A549 (cell line): ENCODE measurements at regions not wholly inside any gene's neighbourhood (a gene's known extent, or its start where the extent isn't known, plus 50 kb on each side); places are given as distances from the start of the nearest gene placed in this dataset.

Source experiments
- ATAC-seq, 2 experiments: fragments of 200-7000 bp in 1 of 2; fragments of >200 bp in 1 of 2; cut with Nextera tagmentation in 1 of 2; cut with Tn5 transposase in 1 of 2; 3 replicates each; pipeline versions ENCODE4 v1.8.0 to v1.9.1; 2018 to 2020; ENCODE audit warnings: mild to moderate bottlenecking in 1 of 2, moderate library complexity in 1 of 2
- CTCF ChIA-PET: fragments of 300-600 bp; sonication (Branson Sonifier 250); formaldehyde crosslinking; extraction: SDS; loops from one replicate; lab custom pipeline; 2021; ENCODE audit warnings: antibody characterized with exemption, inconsistent platforms; lab: Yijun Ruan, JAX
- POLR2A ChIA-PET: fragments of 350-600 bp; formaldehyde crosslinking; extraction: SDS; loops from one replicate; lab custom pipeline; 2021; ENCODE audit warnings: antibody characterized with exemption, inconsistent platforms; lab: Yijun Ruan, JAX
- DNase-seq, 2 experiments: peaks; one replicate each; pipeline versions ENCODE4 v3.0.0 to v3.0.0-alpha.2; 2011 to 2016; ENCODE audit warnings: low read depth in 1 of 2, low spot score in 1 of 2
- FAIRE-seq: peaks from 2 replicates; lab custom pipeline; 2011; peaks lifted over from hg19 to GRCh38; lab: Jason Lieb, UNC
- H3K27ac ChIP-seq, 2 experiments: fragments of >200 bp; sonication (Bioruptor Twin); formaldehyde crosslinking; 3 replicates each; pipeline ENCODE4 v1.5.1; 2016 to 2017
- H3K4me1 ChIP-seq: fragments of >200 bp; sonication (Bioruptor Twin); formaldehyde crosslinking; 3 replicates; pipeline ENCODE4 v1.6.1; 2016
- H3K4me2 ChIP-seq: fragments of >200 bp; sonication (Bioruptor Twin); formaldehyde crosslinking; 3 replicates; pipeline ENCODE4 v1.6.1; 2016
- H3K4me3 ChIP-seq: fragments of >200 bp; sonication (Bioruptor Twin); formaldehyde crosslinking; 3 replicates; pipeline ENCODE4 v1.5.1; 2016
- H3K9me3 ChIP-seq: fragments of >200 bp; sonication (Bioruptor Twin); formaldehyde crosslinking; 3 replicates; pipeline ENCODE4 v1.6.1; 2016
- CBX2 ChIP-seq: fragments of 200-600 bp; sonication (generic); IDR thresholded peaks from 2 replicates; pipeline ENCODE4 v1.6.1; 2016; ENCODE audit warnings: low read depth, mild to moderate bottlenecking, borderline replicate concordance
- CBX8 ChIP-seq: fragments of 200-600 bp; sonication (generic); IDR thresholded peaks from 2 replicates; pipeline ENCODE4 v1.6.1; 2016
- CEBPB ChIP-seq, 2 experiments: fragments of >200 bp in 1 of 2; sonication (Bioruptor Twin) in 1 of 2; formaldehyde crosslinking in 1 of 2; IDR thresholded peaks; 2 replicates each; pipeline ENCODE4 v1.6.1; 2012 to 2016
- EHMT2 ChIP-seq: fragments of 200-600 bp; sonication (generic); IDR thresholded peaks from 2 replicates; pipeline ENCODE4 v1.6.1; 2016; ENCODE audit warnings: antibody characterized with exemption, low read depth, mild to moderate bottlenecking, moderate library complexity
- EP300 ChIP-seq, 2 experiments: fragments of >200 bp; sonication (Bioruptor Twin); formaldehyde crosslinking; IDR thresholded peaks; 2 replicates in 1 of 2; 3 replicates in 1 of 2; pipeline ENCODE4 v1.6.1; 2016 to 2017
- GATA3 ChIP-seq: IDR thresholded peaks from 2 replicates; pipeline ENCODE4 v1.6.1; 2012; ENCODE audit warnings: borderline replicate concordance
- HOXA7 ChIP-seq: fragments of 250-450 bp; sonication (Bioruptor Pico); IDR thresholded peaks from 2 replicates; pipeline ENCODE4 v1.5.0; 2020; ENCODE audit warnings: mild to moderate bottlenecking, moderate library complexity
- HOXB13 ChIP-seq: fragments of 250-450 bp; sonication (Bioruptor Pico); IDR thresholded peaks from 2 replicates; pipeline ENCODE4 v1.5.0; 2020; ENCODE audit warnings: low read depth, mild to moderate bottlenecking, moderate library complexity
- HOXB5 ChIP-seq: fragments of 250-450 bp; sonication (Bioruptor Pico); IDR thresholded peaks from 2 replicates; pipeline ENCODE4 v1.5.0; 2020; ENCODE audit warnings: mild to moderate bottlenecking, moderate library complexity
- JUN ChIP-seq, 2 experiments: fragments of >200 bp; sonication (Bioruptor Twin); formaldehyde crosslinking; IDR thresholded peaks; 2 replicates in 1 of 2; 3 replicates in 1 of 2; pipeline ENCODE4 v1.6.1; 2016 to 2017
- NPAS2 ChIP-seq: fragments of 250-450 bp; sonication (Bioruptor Pico); IDR thresholded peaks from 2 replicates; pipeline ENCODE4 v1.8.0; 2022; ENCODE audit warnings: mild to moderate bottlenecking, moderate library complexity, borderline replicate concordance
- PHF8 ChIP-seq: fragments of 200-600 bp; sonication (generic); IDR thresholded peaks from 2 replicates; pipeline ENCODE4 v1.6.1; 2016; ENCODE audit warnings: low read depth, mild to moderate bottlenecking, antibody characterized with exemption, moderate library complexity, borderline replicate concordance
- POLR2A ChIP-seq: IDR thresholded peaks from 2 replicates; pipeline ENCODE4 v1.6.1; 2012; ENCODE audit warnings: mild to moderate bottlenecking, low read length
- RAD21 ChIP-seq, 2 experiments: fragments of >200 bp in 1 of 2; sonication (Bioruptor Twin) in 1 of 2; formaldehyde crosslinking in 1 of 2; IDR thresholded peaks in 1 of 2; conservative IDR thresholded peaks in 1 of 2; 2 replicates in 1 of 2; 3 replicates in 1 of 2; pipeline ENCODE4 v1.6.1; 2012 to 2018; ENCODE audit warnings: inconsistent platforms in 1 of 2
- SREBF2 ChIP-seq: fragments of 450-650 bp; IDR thresholded peaks from 2 replicates; pipeline ENCODE4 v1.6.1; 2014; ENCODE audit warnings: mild to moderate bottlenecking, moderate library complexity
- TFCP2L1 ChIP-seq: fragments of 250-450 bp; sonication (Bioruptor Pico); IDR thresholded peaks from 2 replicates; pipeline ENCODE4 v1.5.0; 2021; ENCODE audit warnings: mild to moderate bottlenecking
- ZSCAN20 ChIP-seq: fragments of 250-450 bp; sonication (Bioruptor Pico); IDR thresholded peaks from 2 replicates; pipeline ENCODE4 v1.8.0; 2022; ENCODE audit warnings: mild to moderate bottlenecking, moderate library complexity
- WGBS: methylation state at CpG from one replicate; pipeline ENCODE4 v1.1.6; 2017; ENCODE audit errors: missing lambda C conversion rate; 5-methylcytosine and 5-hydroxymethylcytosine counted together
- TF ChIP-seq, protein P1 (sequence below): fragments of 450-650 bp; IDR thresholded peaks from 2 replicates; pipeline ENCODE4 v1.6.1; 2014; ENCODE audit warnings: antibody characterized with exemption
- TF ChIP-seq, protein P2 (sequence below): fragments of 250-450 bp; sonication (Bioruptor Pico); IDR thresholded peaks from 2 replicates; pipeline ENCODE4 v1.5.0; 2021; ENCODE audit warnings: mild to moderate bottlenecking, moderate library complexity, borderline replicate concordance

DNA sequence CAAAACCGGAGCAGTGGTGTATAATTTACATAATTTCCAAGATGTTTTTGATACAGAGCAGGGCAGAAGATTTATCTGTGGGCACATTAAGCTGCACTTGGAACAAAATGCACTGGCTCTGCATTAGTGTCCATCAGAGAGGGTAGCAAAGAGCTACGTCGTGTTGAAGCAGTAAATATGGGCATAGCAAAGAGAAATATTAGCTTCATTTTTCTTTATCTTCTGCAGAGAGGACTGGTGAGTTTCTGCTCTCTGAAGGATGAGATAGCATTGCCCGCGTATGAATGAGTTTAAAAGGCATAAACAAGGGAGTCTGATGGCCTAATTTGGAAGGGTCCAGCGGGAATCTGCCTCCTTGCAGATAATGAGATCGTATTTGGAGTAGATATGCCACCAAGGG, 227.8 kb upstream of the CDH11 start:
- H3K4me1 ChIP-seq = no peaks in the 10 kb centered on the region
- no peak overlapping the region for H3K4me3 ChIP-seq
- TF ChIP-seq PHF8 = no peak
- TF ChIP-seq, all 56 proteins: peak for 0
- CTCF ChIA-PET = interaction anchor here (0.7 kb wide), 1 partner anchor 204 kb away, joined by 3 read pairs; no protein-coding TSS in a partner anchor
- Histone ChIP-seq H3K9me3 (no peaks in the 10 kb centered on the region; the same call in 1 of the 3 replicates), H3K4me2 (no peak overlapping the region), H3K27ac (no peak overlapping the region)
- DNase-seq = no peak
- under 1% methylated on average over 7 of the region's 7 CpGs for WGBS
- no peak for ATAC-seq
- POLR2A ChIA-PET = no interaction called here
- no peak for FAIRE-seq

DNA sequence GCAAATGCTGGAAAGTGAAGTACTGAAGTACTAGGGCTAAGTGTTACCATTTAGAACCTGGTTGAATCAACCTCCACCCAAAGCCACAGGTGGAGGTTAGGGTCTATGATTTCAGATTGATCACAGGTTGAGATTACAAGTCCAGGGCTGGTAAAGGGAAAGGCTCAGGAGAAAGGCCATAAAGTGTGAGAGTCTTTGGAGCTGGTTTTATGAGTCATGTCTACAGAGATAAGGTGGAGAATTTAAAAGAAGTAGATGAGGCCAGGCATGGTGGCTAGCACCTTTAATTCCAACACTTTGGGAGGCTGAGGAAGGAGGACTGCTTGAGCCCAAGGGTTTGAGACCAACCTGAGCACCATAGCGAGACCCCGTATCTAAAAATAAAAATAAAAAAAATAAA, 221.7 kb upstream of the CDH11 start:
- Histone ChIP-seq H3K9me3 (no peaks in the 10 kb centered on the region), H3K4me3 (no peak overlapping the region), H3K27ac (no peak overlapping the region), H3K4me2 (no peak overlapping the region), H3K4me1 (no peaks in the 10 kb centered on the region)
- 15% methylated on average over 2 of the region's 2 CpGs for WGBS
- TF ChIP-seq NPAS2 (CRISPR knock-in tag) (no peak), POLR2A (no peak), CBX8 (no peak), HOXB5 (CRISPR knock-in tag) (no peak), EHMT2 (no peak)
- DNase-seq (no peak), ATAC-seq (no peak), FAIRE-seq (no peak)
- ChIA-PET POLR2A (no interaction called here), CTCF (no interaction called here)

DNA sequence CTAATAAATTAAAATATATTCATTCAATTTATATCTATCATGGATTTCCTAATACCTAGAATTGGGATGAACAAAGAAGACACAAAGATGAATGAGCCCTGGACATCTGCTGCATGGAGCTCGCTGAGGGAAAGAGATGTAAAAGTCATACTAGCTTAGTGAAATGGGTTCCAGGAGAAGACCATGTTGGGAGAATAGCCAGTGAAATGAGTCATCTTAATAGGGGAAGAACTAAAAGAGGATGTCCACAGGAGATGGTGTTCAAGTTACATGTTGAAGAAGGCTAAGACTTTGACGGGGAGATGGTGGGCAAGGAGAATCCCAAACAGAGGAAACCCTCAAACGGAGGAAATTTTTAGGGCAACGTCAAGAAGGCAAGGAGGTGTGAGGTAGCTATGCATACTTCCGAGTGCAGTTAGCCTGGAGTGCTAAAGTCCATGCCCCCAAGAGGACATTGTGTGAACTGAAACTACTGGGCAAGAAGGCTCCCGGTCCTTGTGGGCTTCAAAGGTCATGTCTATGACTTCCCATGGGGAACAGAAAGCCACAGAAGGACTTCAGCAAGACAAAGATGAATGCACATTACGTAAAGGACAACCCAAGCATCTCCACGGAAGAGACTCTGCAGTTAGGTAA, 220.5 kb upstream of the CDH11 start:
- no peak for TF ChIP-seq CEBPB (IDR thresholded peaks at IDR 0.05)
- no peak for TF ChIP-seq NPAS2 (CRISPR knock-in tag)
- no peak for TF ChIP-seq TFCP2L1
- no peak for TF ChIP-seq PHF8
- TF ChIP-seq CBX2 = no peak
- no peak for TF ChIP-seq SREBF2
- TF ChIP-seq RAD21 (conservative IDR thresholded peaks at IDR 0.05 in 1 of 2, IDR thresholded peaks at IDR 0.05 in 1 of 2) = no peak
- TF ChIP-seq HOXA7 (CRISPR knock-in tag) = no peak
- TF ChIP-seq GATA3 = no peak
- no peak for TF ChIP-seq EP300 (IDR thresholded peaks at IDR 0.05)
- TF ChIP-seq, protein P1, sequence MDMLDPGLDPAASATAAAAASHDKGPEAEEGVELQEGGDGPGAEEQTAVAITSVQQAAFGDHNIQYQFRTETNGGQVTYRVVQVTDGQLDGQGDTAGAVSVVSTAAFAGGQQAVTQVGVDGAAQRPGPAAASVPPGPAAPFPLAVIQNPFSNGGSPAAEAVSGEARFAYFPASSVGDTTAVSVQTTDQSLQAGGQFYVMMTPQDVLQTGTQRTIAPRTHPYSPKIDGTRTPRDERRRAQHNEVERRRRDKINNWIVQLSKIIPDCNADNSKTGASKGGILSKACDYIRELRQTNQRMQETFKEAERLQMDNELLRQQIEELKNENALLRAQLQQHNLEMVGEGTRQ = no peak
- no peak for TF ChIP-seq HOXB13 (CRISPR knock-in tag)
- TF ChIP-seq JUN (IDR thresholded peaks at IDR 0.05) = no peak
- TF ChIP-seq, protein P2, sequence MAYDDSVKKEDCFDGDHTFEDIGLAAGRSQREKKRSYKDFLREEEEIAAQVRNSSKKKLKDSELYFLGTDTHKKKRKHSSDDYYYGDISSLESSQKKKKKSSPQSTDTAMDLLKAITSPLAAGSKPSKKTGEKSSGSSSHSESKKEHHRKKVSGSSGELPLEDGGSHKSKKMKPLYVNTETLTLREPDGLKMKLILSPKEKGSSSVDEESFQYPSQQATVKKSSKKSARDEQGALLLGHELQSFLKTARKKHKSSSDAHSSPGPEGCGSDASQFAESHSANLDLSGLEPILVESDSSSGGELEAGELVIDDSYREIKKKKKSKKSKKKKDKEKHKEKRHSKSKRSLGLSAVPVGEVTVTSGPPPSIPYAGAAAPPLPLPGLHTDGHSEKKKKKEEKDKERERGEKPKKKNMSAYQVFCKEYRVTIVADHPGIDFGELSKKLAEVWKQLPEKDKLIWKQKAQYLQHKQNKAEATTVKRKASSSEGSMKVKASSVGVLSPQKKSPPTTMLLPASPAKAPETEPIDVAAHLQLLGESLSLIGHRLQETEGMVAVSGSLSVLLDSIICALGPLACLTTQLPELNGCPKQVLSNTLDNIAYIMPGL (CRISPR knock-in tag) = no peak
- no peak for TF ChIP-seq ZSCAN20 (CRISPR knock-in tag)
- FAIRE-seq (no peak), ATAC-seq (no peak), DNase-seq (peak in 1 of 2 experiments; percentile 1)
- POLR2A ChIA-PET = no interaction called here
- CTCF ChIA-PET = no interaction called here
- Histone ChIP-seq H3K4me1 (no peaks in the 10 kb centered on the region), H3K27ac (no peak overlapping the region), H3K4me2 (no peak overlapping the region), H3K4me3 (no peak overlapping the region), H3K9me3 (no peaks in the 10 kb centered on the region)
- WGBS = 4% methylated on average over 8 of the region's 8 CpGs
